HG03520 (cell line): ENCODE measurements at regions not wholly inside any gene's neighbourhood (a gene's known extent, or its start where the extent isn't known, plus 50 kb on each side); places are given as distances from the start of the nearest gene placed in this dataset.

ENCODE experiments used
- ATAC-seq: cut with Tn5 transposase; IDR thresholded peaks from one replicate; pipeline ENCODE4 v1.9.1; 2021; ENCODE audit warnings: mild to moderate bottlenecking, moderate library complexity; ENCODE audit not compliant: unreplicated experiment

- ATAC-seq, result no peak
These were observed 368.5 kb upstream of the NT5C1B start for GRCh38 chr2:18957909-18958308.

GRCh38 chr2:18950361-18950851 is 361.0 kb upstream of the NT5C1B start:
- ATAC-seq, result no peak

DNA sequence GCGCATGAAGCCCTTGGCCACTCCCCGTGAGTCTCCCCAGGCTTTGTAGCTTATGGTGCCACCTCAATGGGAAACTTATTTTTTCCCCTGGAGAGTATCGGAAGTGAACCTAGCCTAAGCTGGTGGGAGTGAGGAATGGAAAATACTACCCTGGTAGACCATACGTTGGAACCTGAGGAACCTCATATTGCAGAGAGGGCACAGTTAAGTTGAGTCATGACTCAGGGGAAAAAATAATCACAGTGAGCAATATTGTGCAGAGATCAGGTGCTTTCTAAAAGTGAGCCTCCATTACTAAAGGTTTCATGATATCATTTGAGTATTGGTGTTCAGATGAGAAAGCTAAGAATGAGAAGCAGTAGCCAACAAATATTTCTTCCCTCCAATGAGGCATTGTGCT is 360.5 kb upstream of the NT5C1B start:
- no peak for ATAC-seq

GRCh38 chr2:18940184-18940583 is 350.8 kb upstream of the NT5C1B start:
- ATAC-seq, result peak; percentile 95

- peak; percentile 53 for ATAC-seq
These were observed 350.4 kb upstream of the NT5C1B start for GRCh38 chr2:18939740-18940139.

DNA sequence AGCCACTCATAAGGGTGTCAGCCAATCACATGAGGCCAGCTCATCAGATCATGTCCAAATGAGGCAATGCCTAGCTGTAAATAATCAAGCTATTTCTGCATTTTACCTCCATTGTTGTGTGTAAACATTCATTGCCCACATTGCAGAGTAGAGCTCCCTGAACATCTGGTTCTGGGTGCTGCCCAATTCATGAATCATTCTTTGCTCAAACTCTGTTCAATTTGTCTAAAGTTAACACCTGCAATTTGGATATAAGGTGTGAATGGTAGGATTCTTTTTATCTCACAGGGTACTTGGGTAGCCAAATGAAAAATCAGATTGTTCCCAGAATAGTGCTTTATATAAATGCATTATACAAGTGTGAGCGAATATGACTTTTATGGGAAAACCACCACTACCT is 345.5 kb upstream of the NT5C1B start:
- no peak for ATAC-seq

DNA sequence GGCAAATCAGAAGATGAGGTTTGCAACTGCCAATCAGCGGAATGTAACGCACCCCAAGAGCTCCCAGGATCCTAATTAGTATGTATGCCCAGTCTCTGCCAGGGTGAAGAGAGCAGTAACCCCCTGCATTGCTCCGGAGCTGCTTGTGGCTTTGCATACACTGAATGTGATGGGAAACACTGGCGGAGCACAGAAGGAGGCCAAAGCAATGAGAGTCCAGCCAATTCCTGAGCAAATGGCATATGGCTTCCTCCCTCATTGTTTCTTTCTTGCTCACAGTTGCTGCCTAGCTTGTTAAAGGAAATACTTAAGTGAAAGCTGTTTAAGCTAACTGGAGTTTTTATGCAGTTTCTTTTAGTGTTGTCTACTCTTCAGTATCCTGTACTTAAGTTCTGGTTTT is 343.5 kb upstream of the NT5C1B start:
- ATAC-seq, result no peak

DNA sequence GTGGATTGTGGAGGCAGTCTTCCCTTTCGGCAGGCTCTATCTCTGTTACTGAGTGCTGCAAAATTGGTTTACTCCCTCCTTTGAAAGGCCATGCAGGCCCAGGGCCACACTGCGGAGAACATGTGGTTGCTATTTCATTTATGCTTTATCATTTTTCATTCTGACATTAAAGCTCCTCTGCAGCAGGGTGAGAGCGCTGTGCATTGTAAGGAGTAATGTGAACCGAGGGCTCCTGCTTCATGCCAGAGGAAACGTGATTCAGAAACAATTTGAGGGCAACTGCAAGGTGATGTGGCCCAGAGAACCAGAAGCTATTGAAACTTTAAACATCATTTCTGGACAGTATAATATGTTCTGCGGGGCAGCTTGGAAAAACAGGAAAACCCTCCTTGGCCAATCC is 341.6 kb upstream of the NT5C1B start:
- no peak for ATAC-seq

DNA sequence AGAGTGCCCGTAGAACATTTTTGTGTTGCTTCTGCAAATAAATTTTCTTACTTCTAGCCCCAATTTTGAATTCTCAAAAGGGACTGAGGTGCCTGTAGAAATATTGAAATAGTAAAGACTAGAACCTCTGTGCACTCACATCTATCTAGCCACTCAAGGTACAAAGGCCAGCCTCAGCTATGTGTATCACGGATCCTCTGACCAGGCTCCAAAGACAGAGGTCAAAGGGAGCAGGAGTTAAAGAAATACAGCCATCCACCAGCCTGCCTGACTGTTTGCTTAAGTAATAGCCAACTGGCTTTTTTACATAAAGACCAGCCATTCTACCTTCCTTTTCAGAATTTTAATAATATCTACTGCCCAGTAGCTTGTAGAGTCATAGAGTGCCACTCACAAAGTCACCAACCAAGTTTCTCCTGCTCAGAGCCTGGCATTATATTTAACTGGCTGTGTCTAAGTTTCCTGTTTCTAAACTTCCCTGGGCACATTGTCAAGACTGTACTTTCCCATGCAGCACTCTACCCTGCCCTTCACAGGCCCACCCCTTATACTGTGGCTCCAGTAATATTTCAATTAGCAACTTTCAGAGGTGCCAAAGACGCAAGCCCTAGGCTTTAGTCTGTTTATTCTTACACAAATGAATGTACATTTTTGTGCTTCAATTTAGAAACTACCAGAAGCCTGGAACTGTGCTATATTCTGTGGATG is 338.3 kb upstream of the NT5C1B start:
- no peak for ATAC-seq

GRCh38 chr2:18926631-18927524 is 337.5 kb upstream of the NT5C1B start:
- ATAC-seq, result no peak

GRCh38 chr2:18925296-18925695 is 335.9 kb upstream of the NT5C1B start:
- no peak for ATAC-seq

- ATAC-seq, result no peak
These were observed 335.5 kb upstream of the NT5C1B start for GRCh38 chr2:18924886-18925285.

DNA sequence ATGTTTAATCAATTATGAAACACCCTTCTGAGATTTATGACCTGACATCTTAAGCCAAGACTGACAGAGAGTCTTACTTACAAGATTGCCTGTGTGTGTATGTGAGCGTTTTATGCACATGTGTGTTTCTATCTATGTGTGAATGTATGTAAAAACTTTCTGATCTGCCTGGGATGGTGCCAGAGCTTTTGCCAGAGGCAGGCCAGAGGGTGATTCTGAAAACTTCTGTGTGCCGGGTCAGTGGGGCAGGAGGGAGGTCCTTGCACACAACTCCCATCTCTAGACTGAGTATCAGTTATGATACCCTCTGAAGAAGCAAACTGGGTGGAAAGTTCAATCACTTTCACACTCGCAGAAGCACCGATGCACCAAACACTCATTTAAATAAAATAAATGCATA is 335.0 kb upstream of the NT5C1B start:
- ATAC-seq, result no peak

- no peak for ATAC-seq
These were observed 332.9 kb upstream of the NT5C1B start for GRCh38 chr2:18922276-18922675.

DNA sequence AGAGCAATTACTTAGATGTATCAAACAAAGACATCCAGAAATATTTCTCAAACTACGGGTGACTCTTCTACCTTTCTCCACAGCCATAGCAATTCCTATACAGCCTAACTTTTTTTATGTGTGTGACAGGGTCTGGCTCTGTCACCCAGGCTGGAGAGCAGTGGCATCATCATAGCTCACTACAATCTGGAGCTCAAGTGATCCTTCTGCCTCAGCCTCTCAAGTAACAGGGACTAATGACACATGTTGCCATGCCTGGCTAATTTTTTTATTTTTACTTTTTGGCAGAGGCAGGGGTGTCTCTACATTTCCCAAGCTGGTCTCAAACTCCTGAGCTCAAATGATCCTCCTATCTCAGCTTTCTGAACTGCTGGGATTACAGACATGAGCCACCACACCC is 328.9 kb upstream of the NT5C1B start:
- no peak for ATAC-seq

DNA sequence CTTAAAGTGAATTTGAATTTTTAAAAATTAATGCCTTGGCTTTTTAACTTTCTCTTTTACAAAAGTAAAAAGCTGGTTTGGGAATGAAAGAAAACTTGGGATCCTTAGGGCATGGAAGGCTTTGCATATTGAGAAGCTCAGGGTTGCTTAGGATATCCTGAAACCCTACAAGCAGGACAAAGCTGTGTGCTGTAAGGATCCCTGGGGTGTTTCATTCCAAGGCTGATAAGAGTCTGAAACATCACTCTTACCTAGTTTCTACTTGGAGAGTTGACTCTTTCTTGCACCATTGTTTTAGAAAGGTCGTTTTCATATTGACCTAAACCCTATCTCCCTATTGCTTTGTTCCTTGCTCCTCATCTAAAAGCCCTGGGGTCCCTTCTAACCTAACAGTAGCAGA is 325.9 kb upstream of the NT5C1B start:
- no peak for ATAC-seq

- ATAC-seq, result no peak
These were observed 324.1 kb upstream of the NT5C1B start for GRCh38 chr2:18913512-18913911.

DNA sequence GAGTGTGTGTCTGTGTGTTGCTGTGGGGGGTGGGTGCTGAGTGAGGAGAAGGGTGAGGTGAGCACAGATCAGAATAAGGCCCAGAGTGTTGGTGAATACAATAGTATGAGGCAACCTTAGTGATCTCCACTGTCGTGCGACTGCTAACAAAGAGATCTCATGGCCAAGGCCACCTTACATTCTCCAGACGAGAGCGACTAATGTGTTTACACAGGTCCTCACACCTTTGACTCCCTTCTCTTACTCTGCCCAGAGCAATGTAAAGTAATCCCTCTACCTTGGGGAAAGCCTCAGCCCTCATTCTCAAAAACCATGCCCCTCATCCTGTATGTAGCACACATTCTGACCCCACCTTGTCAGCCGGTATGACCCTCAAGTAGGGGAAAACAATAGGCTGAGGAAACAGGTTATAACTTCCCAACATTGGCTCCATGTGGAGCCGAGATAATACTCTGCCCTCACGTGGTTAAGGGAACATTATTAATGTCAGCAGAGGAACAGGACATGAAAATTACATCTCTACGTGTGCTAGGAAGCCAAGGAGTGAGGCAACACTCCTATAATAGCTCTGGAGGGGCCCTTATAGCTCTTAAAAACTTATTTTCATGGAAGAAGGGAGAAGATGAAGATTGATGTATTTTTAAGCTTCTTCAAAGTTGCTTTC is 323.0 kb upstream of the NT5C1B start:
- ATAC-seq, result no peak

DNA sequence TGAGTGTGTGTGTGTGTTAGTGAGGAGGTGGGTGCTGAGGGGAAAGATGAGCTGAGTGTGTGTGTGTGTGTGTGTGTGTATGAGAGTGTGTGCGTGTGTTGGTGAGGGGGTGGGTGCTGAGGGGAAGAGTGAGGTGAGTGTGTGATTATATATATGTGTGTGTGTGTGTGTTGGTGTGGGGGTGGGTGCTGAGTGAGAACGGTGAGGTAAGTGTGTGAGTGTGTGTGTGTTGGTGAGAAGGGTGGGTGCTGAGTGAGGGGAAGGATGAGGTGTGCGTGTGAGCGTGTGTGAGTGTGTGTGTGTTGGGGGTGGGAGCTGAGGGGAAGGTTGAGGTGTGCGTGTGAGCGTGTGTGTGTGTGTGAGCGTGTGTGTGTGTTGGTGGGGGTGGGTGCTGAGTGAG is 322.0 kb upstream of the NT5C1B start:
- ATAC-seq, result no peak

GRCh38 chr2:18910843-18911242 is 321.5 kb upstream of the NT5C1B start:
- no peak for ATAC-seq

DNA sequence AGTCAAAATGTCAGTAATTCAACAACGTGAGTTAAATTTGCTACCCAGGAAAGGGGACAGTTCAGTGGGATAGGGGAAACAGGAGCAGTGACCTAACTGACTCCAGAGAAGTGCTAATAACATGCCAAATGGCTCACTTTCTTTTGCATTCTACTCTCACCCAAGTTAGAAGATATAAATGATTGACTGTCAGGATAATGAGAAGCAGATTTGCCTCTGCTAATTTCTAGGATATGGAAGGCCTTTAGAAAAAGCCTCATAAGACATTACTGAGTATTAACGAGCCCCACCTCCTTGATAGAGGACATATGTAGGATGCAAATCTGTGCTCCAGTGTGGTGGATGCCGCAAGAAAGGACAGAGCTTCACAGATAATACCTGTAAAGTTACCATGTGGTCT is 318.6 kb upstream of the NT5C1B start:
- ATAC-seq, result no peak

GRCh38 chr2:18907508-18907907 is 318.1 kb upstream of the NT5C1B start:
- no peak for ATAC-seq
